ENCODE measurements at regions not wholly inside any gene's neighbourhood (a gene's known extent, or its start where the extent isn't known, plus 50 kb on each side); places are given as distances from the start of the nearest gene placed in this dataset.

GRCh38 chr9:38233796-38234355, 158.6 kb upstream of the ALDH1B1 start:
- 94% methylated on average over 9 of the region's 9 CpGs for WGBS (ENCODE audit: low lambda C conversion rate, missing lambda C conversion rate)
- no peaks in the 10 kb centered on the region for H3K27me3 ChIP-seq
- no peaks in the 10 kb centered on the region for H3K9me3 ChIP-seq (ENCODE audit: low read depth)
- H3K9me2 ChIP-seq (replicated peaks; ENCODE audit: insufficient read depth) = no peaks in the 10 kb centered on the region
- no peaks in the 10 kb centered on the region for H3K4me1 ChIP-seq (ENCODE audit: insufficient read depth)
- no peaks in the 10 kb centered on the region for H3K79me2 ChIP-seq
- no peak overlapping the region for H3K27ac ChIP-seq
- no peak overlapping the region for H2AFZ ChIP-seq
- no peak overlapping the region for H3K4me3 ChIP-seq
- DNase-seq (ENCODE audit: low spot score) = no peak
- H4K20me1 ChIP-seq (ENCODE audit: insufficient read depth, poor library complexity, severe bottlenecking) = no peaks in the 10 kb centered on the region
- no peak overlapping the region for H3K4me2 ChIP-seq
- TF ChIP-seq CTCF (IDR thresholded peaks at IDR 0.05; ENCODE audit: poor library complexity) = no peak
- TF ChIP-seq EZH2 (IDR thresholded peaks at IDR 0.05; ENCODE audit: borderline replicate concordance) = no peak
- no peak for TF ChIP-seq EZH2phosphoT487 (IDR thresholded peaks at IDR 0.05; ENCODE audit: low read depth, severe bottlenecking, unreplicated experiment)
- no peaks in the 10 kb centered on the region for H3K36me3 ChIP-seq (replicated peaks; ENCODE audit: insufficient read depth, low read depth)

GRCh38 chr9:38233343-38233742, 159.2 kb upstream of the ALDH1B1 start:
- no peaks in the 10 kb centered on the region for H3K36me3 ChIP-seq (replicated peaks; ENCODE audit: insufficient read depth, low read depth)
- H2AFZ ChIP-seq = no peak overlapping the region
- TF ChIP-seq CTCF (IDR thresholded peaks at IDR 0.05; ENCODE audit: poor library complexity) (no peak), EZH2 (IDR thresholded peaks at IDR 0.05; ENCODE audit: borderline replicate concordance) (no peak), EZH2phosphoT487 (IDR thresholded peaks at IDR 0.05; ENCODE audit: low read depth, severe bottlenecking, unreplicated experiment) (no peak)
- H3K79me2 ChIP-seq = no peaks in the 10 kb centered on the region
- no peaks in the 10 kb centered on the region for H3K9me3 ChIP-seq (ENCODE audit: low read depth)
- H3K9me2 ChIP-seq (replicated peaks; ENCODE audit: insufficient read depth) = no peaks in the 10 kb centered on the region
- no peak for DNase-seq (ENCODE audit: low spot score)
- WGBS (ENCODE audit: low lambda C conversion rate, missing lambda C conversion rate) = 90% methylated on average over 10 of the region's 10 CpGs
- no peak overlapping the region for H3K4me2 ChIP-seq
- H3K27ac ChIP-seq = no peak overlapping the region
- no peaks in the 10 kb centered on the region for H4K20me1 ChIP-seq (ENCODE audit: insufficient read depth, poor library complexity, severe bottlenecking)
- H3K4me1 ChIP-seq (ENCODE audit: insufficient read depth) = no peaks in the 10 kb centered on the region
- H3K27me3 ChIP-seq = no peaks in the 10 kb centered on the region
- no peak overlapping the region for H3K4me3 ChIP-seq

- Histone ChIP-seq H3K36me3 (replicated peaks; ENCODE audit: insufficient read depth, low read depth) (no peaks in the 10 kb centered on the region), H3K4me2 (no peak overlapping the region), H3K27ac (no peak overlapping the region), H4K20me1 (ENCODE audit: insufficient read depth, poor library complexity, severe bottlenecking) (no peaks in the 10 kb centered on the region), H3K4me1 (ENCODE audit: insufficient read depth) (no peaks in the 10 kb centered on the region), H3K4me3 (no peak overlapping the region), H3K9me2 (replicated peaks; ENCODE audit: insufficient read depth) (no peaks in the 10 kb centered on the region), H3K9me3 (ENCODE audit: low read depth) (no peaks in the 10 kb centered on the region), H2AFZ (no peak overlapping the region), H3K27me3 (no peaks in the 10 kb centered on the region), H3K79me2 (no peaks in the 10 kb centered on the region)
- DNase-seq (ENCODE audit: low spot score) = no peak
- 51% methylated on average over 6 of the region's 6 CpGs for WGBS (ENCODE audit: low lambda C conversion rate, missing lambda C conversion rate)
- TF ChIP-seq CTCF (IDR thresholded peaks at IDR 0.05; ENCODE audit: poor library complexity) = no peak
- TF ChIP-seq EZH2phosphoT487 (IDR thresholded peaks at IDR 0.05; ENCODE audit: low read depth, severe bottlenecking, unreplicated experiment) = no peak
- no peak for TF ChIP-seq EZH2 (IDR thresholded peaks at IDR 0.05; ENCODE audit: borderline replicate concordance)
Measured at GRCh38 chr9:38232895-38233294, 159.6 kb upstream of the ALDH1B1 start.
